HepG2 (cell line): ENCODE measurements at regions not wholly inside any gene's neighbourhood (a gene's known extent, or its start where the extent isn't known, plus 50 kb on each side); places are given as distances from the start of the nearest gene placed in this dataset.

Source experiments
- CREB1 ChIP-seq, 2 experiments: fragments of 450-650 bp in 1 of 2; IDR thresholded peaks; 2 replicates each; pipeline ENCODE4 v1.6.1; 2016 to 2017; ENCODE audit warnings: control low read depth in 1 of 2, mild to moderate bottlenecking in 1 of 2, missing compliant biosample characterization in 1 of 2, missing genetic modification characterization in 1 of 2
- EZH2 ChIP-seq: conservative IDR thresholded peaks from 2 replicates; pipeline ENCODE4 v1.6.1; 2012; ENCODE audit warnings: mild to moderate bottlenecking, low read depth, low read length, moderate library complexity
- HDAC1 ChIP-seq: sonication (generic); formaldehyde crosslinking; IDR thresholded peaks from 2 replicates; pipeline ENCODE4 v1.5.1; 2020; ENCODE audit warnings: mild to moderate bottlenecking, missing genetic modification reagents
- NONO ChIP-seq, 2 experiments: fragments of 450-650 bp in 1 of 2; sonication (generic) in 1 of 2; formaldehyde crosslinking in 1 of 2; IDR thresholded peaks in 1 of 2; conservative IDR thresholded peaks in 1 of 2; 2 replicates each; pipeline versions ENCODE4 v1.6.1 to v1.8.0; 2017 to 2022; ENCODE audit warnings: mild to moderate bottlenecking in 1 of 2, missing genetic modification reagents in 1 of 2, moderate library complexity in 1 of 2
- POLR2A ChIP-seq, 2 experiments: IDR thresholded peaks; 2 replicates each; pipeline ENCODE4 v1.6.1; 2011; ENCODE audit warnings: low read depth in 2 of 2, low read length in 2 of 2, mild to moderate bottlenecking in 1 of 2, moderate library complexity in 1 of 2; ENCODE audit not compliant: insufficient read depth in 1 of 2
- ZNF138 ChIP-seq: sonication (generic); formaldehyde crosslinking; IDR thresholded peaks from 2 replicates; pipeline ENCODE4 v1.5.0; 2020; ENCODE audit warnings: mild to moderate bottlenecking, low read depth, missing genetic modification reagents
- TF ChIP-seq, protein P1 (sequence below): sonication (generic); formaldehyde crosslinking; IDR thresholded peaks from 2 replicates; pipeline ENCODE4 v1.4.0; 2020; ENCODE audit warnings: mild to moderate bottlenecking, missing genetic modification reagents
- TF ChIP-seq, protein P2 (sequence below): IDR thresholded peaks from 2 replicates; pipeline ENCODE4 v1.6.1; 2012; ENCODE audit warnings: inconsistent platforms

DNA sequence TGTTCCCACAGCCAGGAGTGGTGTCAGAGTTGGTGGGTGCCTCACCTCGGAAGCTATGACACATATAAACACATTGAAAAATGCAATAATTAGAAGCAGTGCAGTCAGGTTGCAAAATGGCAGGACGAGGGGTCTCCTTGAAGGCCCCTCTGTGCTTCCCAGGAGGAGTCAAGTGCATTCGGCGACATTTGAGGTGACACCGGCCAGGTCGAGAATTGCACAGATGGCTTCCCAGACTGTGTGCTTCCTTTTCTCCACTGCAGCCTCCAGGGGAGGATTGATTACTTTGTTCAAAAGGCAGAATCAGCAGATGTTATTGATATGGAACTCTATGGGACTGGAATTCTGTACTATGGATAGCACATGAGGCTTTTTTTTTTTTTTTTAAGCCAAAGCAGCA lies 163.2 kb downstream of the MINAR1 start:
- TF ChIP-seq ZNF138 (CRISPR knock-in tag) (no peak), EZH2 (no peak), CREB1 (IDR thresholded peaks at IDR 0.05) (no peak), CREB1 (CRISPR knock-in tag; IDR thresholded peaks at IDR 0.05) (no peak), HDAC1 (CRISPR knock-in tag) (no peak), POLR2A (IDR thresholded peaks at IDR 0.05; ENCODE audit: insufficient read depth in 1 of 2, low read depth in 2 of 2, low read length in 2 of 2) (no peak), NONO (IDR thresholded peaks at IDR 0.05) (no peak), NONO (CRISPR knock-in tag; conservative IDR thresholded peaks at IDR 0.05) (no peak)
- TF ChIP-seq, protein P1, sequence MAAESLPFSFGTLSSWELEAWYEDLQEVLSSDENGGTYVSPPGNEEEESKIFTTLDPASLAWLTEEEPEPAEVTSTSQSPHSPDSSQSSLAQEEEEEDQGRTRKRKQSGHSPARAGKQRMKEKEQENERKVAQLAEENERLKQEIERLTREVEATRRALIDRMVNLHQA (CRISPR knock-in tag) = no peak
- TF ChIP-seq, protein P2, sequence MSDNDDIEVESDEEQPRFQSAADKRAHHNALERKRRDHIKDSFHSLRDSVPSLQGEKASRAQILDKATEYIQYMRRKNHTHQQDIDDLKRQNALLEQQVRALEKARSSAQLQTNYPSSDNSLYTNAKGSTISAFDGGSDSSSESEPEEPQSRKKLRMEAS = no peak
